ENCODE measurements at regions not wholly inside any gene's neighbourhood (a gene's known extent, or its start where the extent isn't known, plus 50 kb on each side); places are given as distances from the start of the nearest gene placed in this dataset.

- TF ChIP-seq RXRA (IDR thresholded peaks at IDR 0.05; ENCODE audit: insufficient read depth, low read depth, low read length) (no peak), TAF1 (IDR thresholded peaks at IDR 0.05; ENCODE audit: low read depth, low read length) (no peak), SP2 (IDR thresholded peaks at IDR 0.05; ENCODE audit: low read length) (no peak), CEBPB (IDR thresholded peaks at IDR 0.05; ENCODE audit: low read depth, low read length) (no peak), CREB1 (IDR thresholded peaks at IDR 0.05) (no peak), EZH2 (IDR thresholded peaks at IDR 0.05; ENCODE audit: low read depth, low read length, severe bottlenecking) (no peak)
- TF ChIP-seq, protein P1, sequence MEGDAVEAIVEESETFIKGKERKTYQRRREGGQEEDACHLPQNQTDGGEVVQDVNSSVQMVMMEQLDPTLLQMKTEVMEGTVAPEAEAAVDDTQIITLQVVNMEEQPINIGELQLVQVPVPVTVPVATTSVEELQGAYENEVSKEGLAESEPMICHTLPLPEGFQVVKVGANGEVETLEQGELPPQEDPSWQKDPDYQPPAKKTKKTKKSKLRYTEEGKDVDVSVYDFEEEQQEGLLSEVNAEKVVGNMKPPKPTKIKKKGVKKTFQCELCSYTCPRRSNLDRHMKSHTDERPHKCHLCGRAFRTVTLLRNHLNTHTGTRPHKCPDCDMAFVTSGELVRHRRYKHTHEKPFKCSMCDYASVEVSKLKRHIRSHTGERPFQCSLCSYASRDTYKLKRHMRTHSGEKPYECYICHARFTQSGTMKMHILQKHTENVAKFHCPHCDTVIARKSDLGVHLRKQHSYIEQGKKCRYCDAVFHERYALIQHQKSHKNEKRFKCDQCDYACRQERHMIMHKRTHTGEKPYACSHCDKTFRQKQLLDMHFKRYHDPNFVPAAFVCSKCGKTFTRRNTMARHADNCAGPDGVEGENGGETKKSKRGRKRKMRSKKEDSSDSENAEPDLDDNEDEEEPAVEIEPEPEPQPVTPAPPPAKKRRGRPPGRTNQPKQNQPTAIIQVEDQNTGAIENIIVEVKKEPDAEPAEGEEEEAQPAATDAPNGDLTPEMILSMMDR (IDR thresholded peaks at IDR 0.05; ENCODE audit: control extremely low read depth in 1 of 3, insufficient read depth in 1 of 3, low read depth in 1 of 3, low read length in 3 of 3), result no peak
Measured at GRCh38 chr5:38621840-38622437, 65.5 kb upstream of the LIFR start.

All from H1 (cell line).